GM19397 (cell line): ENCODE measurements at regions not wholly inside any gene's neighbourhood (a gene's known extent, or its start where the extent isn't known, plus 50 kb on each side); places are given as distances from the start of the nearest gene placed in this dataset.

Experiments
- ATAC-seq: cut with Tn5 transposase; IDR thresholded peaks from one replicate; pipeline ENCODE4 v1.9.1; 2021; ENCODE audit warnings: mild to moderate bottlenecking, moderate library complexity; ENCODE audit not compliant: unreplicated experiment

DNA sequence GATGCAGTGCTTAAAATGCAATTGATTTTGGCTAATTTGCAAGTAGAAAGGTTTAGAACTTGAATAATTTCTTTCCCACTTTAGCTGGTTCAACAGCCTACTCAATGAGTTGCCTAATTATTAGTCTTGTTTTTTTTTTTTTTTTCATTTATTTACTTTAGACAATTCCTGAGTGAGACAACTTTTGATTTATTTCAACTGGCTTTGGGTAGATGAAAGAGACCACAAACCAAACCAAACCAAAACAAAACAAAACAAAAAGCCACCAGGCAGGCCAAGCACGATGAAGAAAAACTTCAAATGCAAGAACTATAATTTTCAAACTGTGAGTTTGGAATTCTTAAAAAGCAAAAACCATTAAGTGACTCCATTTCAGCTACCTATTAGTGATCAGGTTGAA, 469.9 kb downstream of the GBE1 start:
- ATAC-seq, result no peak

DNA sequence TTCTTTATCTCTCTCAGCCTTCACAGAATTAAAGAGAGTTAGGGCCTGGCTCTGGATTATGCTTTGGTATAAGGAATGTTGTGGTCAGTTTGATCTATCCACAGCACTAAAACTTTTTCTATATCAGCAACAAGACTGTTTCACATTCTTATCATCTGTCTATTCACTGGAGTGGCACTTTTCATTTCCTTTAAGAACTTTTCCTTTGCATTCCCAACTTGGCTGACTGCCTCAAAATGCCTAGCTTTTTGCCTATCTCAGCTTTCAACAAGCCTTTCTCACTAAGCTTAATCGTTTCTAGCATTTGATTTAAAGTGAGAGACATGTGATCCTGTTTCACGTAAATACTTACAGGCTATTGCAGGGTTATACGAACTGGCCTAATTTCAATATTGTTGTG, 471.8 kb downstream of the GBE1 start:
- ATAC-seq, result no peak

DNA sequence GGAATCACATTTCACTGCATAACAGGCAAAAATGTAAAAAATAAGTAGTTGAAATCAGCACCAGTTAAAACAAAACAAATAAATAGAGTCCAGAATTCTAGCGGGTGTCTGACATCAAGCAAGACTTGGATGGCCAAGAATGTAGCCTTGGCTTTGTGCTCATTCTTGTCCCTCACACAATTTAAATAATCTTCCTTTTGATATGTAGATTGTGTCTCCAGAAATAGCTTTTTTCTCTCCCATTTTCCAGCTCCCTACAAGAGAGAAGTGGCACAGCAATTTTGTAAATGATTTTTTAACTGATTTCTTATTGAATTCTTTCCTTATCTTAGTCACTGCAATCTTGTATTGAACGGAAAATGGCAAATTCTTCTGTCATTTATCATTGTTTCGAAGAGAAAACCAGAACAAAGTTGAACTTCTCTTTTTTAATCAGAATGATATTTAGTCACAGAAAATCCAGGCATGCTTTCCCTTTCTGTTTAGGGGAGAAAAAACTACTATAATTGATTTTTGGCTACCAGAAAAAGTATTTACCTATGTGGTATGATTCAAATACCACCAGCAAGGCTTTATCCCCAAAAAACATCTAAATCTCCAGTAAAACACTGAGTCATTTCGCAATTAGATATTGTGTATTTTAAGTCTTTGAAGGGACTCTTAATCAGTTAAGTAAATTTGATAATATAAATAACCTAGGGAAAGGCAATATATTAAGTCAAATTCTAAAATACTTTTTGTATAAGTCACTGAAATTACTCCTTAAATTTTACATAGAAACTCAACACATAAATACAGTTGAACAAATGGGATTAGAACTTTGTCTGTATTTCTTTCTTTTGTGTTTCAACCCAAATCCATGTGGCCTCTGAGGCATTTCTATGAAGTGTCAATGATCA, 481.7 kb downstream of the GBE1 start:
- ATAC-seq, result no peak

DNA sequence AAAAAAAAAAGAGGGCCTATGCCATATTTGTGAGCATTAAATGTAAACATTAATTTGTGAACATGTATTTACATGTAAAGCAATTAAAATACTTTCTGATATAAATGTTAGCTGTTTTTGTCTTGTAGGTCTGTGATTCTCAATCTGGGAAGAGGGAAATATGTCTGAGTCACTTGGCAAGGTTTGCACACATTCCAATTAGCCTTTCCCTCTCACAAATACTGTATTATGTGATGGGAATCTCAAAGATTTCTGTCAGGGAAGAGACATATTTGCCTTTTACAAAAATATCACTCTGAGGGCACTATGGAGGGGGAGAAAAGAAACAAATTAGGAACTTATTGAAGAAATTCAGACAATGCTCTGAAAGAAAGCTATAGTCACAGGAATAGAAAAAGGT, 483.6 kb downstream of the GBE1 start:
- no peak for ATAC-seq

DNA sequence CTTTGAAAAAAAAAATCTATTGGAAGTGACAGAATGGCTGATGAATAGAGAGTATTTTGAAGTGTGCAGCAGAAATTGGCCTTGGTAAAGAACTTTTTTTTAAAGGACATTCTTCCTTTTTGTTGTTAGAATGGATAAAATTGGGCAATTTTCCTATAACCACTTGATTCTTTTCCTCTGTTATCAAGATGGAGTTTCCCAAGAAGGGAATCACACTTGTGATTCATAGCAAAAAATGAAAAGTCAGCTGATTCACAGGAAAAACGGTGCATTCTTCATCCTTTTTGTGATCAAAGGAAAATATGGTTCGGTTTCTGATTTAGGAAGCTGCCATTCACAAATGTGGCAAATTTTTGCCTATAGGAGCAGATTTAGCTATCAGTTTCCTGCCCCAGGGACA, 486.8 kb downstream of the GBE1 start:
- no peak for ATAC-seq

DNA sequence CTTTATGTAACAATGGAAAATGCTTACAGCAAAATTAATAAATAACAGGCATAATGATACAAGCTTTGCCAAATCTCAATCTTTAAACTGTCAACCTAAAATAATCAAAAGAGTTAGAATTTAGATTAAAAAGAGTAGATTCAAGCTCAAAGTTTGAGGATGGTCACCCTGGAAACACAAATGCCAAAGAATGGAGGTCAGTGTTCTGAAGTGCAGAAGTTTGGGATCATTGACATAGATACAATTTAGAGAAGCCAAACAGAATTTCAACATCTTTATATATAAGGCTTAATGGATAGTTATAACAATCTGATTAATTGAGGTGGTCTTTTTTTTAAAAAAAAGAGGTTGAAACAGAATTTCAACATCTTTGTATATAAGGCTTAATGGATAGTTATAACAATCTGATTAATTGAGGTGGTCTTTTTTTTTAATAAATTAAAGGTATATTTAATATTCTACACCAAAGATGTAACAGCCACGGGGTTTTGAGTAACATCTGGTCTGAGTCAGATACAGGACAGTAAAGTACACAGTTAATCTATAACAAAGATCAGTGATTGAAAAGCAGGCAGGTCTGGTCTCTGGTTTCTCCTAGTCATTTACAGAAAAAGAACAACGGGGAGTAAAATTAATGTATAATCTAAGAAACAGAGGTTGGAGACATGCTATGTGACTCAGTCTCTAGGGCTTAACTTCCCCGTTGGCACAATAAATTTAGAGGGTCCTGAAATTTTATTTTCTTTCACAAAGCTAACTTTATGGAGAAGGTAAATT, 490.7 kb downstream of the GBE1 start:
- ATAC-seq, result peak; percentile 88

DNA sequence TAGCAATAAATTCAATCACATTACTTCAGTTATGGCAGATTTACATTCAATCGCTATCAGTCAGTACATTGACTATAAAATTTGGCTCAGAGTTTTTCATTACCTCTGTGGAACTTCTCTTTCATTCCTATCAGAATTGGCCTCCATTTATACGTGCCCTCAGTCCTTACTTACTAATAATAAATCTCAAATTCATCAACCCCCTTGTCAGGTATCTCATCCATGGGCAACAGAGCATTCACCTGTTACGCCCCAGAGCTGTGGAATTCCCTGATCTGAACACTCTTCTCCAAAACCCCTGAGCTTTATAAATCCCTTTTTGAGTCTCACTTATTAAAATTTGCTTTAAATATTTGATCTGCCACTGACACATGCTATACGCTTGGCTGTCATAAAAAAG, 492.9 kb downstream of the GBE1 start:
- ATAC-seq, result no peak

DNA sequence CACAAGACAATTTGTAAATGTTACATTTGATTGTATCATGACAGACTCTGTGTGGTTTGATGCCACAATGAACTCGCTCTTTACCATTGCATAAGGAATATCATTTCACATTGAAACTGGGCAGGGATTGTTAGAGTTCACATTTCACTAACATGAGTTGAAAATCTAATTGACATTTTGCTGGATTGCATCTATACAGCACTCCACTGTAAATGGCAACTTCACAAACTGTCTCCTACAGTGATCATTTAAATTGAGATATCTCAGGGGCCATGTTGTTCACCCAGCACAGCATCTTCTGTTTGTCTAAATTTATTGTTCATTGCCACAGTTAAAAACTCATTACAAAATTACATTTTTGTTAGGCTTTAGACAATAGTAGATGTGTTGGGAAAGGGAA, 499.4 kb downstream of the GBE1 start:
- ATAC-seq, result no peak

DNA sequence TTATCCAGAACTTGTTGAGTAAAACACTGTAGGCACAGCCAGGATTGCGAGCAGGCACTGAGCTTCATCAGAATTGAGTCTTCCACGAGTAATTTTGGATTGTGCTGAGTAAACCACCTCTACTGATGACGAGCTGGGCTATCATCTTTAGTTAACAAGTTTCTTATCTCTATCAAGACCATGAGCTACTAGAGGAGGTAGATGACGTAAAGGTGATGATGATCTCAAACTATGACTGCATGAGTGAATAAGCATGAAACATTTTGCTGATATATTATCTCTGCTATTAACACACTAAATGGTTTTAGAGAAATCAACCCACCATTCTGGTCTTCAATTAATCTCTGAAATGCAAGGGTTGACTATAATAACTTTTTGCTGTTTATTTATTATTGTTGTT, 506.0 kb downstream of the GBE1 start:
- no peak for ATAC-seq

DNA sequence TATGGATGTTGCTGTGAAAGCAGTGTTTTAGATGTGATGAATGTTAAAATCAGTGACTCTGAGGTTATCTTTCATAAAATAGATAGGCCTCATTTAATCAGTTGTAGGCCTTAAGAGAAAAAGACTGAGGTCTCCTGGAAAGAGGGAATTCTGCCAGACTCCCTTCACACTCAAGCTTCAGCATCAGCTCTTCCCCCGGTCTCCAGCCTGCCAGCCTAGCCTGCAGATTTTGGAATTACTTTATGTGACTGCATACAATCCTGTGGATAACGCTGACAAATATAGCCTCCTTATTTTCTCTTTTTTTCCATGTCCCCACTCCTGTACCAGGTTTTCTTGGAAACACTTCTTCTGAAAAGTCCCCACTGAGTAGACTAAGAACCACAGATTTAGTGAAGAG, 510.3 kb downstream of the GBE1 start:
- ATAC-seq, result no peak

DNA sequence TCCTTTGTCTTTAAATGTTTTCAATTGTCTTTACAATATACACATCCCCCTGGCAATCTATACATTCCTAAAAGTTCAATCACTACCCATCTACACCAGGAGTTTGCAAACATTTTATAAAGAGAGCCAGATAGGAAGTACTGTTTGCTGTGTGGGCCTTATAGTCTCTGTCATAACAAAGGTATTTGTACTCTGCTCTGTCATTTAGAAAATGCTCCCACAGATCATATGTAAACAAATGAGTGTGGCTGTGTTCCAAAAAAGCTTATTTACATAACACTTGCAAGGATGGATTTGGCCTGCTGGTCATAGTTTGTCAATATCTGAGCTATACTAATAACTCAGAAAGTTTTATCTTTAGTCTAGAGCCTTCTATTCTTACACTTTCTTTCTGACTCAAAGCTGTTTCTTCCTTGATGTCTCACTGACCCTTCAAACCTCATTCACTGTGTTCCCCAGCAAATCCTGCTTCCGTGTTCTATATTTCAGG, 511.9 kb downstream of the GBE1 start:
- no peak for ATAC-seq

DNA sequence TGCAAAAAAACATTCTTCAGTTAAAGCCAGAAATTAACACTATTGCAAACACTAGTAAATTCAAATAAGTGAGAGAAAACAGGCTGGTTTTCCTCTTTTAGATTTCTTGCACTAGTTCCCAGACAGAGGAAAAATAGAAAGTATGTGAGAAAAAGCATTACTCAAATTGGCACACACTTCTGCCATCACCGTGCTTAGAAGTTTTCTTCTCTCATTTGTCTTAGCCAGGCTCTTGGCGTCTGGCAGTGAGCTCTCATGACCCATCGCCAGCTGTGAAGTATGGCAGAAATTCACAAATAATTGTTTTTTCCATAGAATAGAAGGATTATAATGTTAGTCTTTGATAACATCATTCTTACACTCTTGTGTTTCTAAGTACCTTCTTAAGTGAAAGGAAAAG, 515.9 kb downstream of the GBE1 start:
- ATAC-seq, result no peak

DNA sequence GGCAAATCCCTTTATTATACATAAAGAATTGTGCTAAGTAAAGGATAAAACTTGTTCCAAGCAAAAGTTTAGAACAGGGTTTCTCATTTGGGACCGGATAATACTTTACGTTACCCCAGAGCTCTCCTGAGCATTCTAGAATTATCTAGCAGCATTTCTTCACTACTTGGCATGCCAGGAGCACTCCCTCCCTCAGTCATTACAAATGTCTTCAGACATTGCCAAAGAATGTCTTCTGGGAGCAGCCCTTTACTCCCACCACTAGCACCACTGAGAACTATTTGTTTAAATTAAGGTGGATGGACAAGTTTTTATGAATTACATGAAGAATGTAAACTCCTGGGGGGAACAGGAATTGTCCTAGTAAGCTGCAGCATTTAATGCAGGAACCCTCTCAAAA, 516.4 kb downstream of the GBE1 start:
- ATAC-seq, result no peak

DNA sequence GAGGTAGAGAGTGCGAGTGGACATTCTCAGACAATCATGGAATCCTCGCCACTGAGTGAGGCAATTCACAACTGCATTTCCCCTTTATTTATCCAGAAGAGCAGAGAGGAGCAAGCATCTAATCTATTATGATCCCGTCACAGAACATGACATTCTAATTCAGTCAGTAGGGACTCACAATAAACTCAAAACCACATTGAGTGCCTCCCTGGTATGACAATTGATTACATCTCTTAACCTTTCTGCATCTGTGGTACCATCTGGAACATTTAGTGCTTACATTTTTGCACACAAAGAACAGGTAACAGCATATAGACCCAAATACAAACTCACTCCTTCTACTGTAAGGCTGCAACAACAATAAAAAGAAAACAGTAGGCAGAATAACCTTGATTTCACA, 517.2 kb downstream of the GBE1 start:
- no peak for ATAC-seq

DNA sequence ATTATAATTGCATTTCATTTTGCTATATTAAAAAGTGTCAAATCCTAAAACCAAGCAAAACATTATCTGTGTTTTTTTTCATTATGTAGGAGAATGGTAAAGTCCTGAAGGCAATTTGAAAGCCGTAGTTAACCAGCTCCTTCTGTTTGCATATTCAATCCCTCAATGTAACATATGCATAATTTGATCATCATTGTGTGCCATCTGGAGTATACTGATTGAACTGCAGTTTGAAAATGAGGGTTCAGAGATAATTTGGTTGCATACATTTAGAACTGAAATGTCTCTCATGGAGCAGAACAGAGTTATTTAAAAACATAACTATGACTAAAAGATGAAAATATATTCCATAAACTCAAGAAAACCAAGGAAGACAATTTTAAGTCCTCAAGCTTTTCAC, 518.6 kb downstream of the GBE1 start:
- ATAC-seq, result no peak

DNA sequence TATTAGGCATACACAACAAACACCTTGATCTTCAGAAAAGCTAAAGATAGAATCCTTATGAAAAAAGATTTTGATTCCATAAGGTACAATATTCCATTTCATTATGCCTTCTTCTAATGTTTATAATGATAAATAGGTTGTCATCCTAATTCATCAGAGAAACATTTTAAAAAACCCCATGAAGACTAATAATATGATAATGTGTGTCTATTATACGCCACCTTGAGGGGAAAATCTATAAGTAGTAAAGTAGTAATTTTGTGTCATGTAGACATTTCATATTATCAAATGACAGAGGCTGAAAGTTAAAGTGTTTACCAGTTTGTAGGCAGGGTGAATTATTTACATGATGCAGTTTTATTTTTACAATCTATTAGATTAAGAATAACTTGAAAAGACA, 524.3 kb downstream of the GBE1 start:
- no peak for ATAC-seq

DNA sequence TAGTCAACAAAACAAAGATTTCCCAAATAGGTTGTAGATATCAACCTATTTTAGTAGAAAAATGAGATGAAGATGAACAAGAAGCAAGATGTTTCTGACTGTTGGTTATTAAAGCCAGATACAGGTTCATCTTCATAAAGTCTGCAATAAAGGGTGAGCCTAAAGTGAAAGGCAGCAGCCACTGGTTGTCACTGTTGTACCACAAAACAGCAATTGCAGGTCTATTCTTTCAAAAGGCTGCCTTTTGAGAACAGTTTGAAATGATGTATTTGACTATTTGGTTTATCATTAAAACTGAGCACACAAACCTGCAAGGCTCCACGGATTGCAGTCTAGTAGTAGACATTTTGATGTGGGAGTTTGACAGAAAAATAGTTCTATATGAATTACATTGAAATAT, 543.4 kb downstream of the GBE1 start:
- no peak for ATAC-seq

DNA sequence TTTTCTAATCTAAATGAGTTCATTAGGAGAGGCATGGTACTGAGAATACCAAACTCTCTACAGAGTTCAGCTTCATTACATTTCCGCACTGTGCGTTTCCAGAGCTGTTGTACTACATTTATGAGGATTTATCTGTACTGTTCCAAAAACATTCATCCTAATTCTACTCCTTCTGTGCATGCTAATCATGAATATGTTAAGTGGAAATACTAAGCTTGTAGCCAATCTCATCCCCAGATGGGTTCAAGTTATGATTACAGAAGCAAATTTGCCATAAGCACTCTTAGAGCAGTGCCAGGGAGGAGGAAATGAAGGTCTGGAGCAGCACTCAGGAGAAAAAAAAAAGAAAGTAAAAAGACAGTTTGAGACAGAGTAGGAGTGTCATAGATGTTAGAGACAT, 544.3 kb downstream of the GBE1 start:
- ATAC-seq, result no peak

DNA sequence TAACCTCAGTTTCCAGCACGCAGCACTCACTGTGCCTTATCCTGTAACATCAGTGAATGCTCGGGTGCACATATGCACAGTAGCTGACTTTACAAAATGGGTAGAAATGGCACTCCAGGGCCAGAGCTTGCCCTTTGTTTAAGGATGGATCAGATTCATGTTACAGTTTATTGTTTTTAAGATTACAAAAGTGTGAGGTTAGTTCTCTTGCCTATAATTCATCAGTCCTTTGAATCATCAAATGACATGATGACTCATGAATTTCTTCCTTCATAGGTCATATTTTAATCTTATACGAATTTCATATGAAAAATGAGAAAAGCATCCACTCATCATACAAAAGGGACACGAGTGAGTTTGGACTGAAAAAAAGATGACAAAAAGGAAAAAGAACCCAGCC, 545.3 kb downstream of the GBE1 start:
- no peak for ATAC-seq

DNA sequence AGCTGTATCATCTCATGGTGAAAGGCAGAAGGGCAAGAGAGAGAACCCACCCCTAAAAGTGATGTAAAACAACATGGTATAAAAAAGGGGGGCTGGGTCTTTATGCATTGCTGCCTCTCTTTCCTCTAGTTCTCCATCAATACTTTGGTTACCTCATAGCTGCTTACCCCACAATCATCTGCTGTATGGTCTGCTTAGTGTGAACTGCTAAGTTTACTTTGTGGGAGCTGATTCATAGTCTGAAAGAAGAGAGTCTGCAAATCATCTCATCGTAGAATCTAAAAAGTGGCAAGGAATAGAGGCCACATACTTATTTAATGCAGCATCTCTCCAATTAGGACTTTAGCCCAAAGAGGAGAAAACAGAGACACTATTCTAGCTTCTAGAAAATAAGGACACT, 546.8 kb downstream of the GBE1 start:
- ATAC-seq, result no peak

DNA sequence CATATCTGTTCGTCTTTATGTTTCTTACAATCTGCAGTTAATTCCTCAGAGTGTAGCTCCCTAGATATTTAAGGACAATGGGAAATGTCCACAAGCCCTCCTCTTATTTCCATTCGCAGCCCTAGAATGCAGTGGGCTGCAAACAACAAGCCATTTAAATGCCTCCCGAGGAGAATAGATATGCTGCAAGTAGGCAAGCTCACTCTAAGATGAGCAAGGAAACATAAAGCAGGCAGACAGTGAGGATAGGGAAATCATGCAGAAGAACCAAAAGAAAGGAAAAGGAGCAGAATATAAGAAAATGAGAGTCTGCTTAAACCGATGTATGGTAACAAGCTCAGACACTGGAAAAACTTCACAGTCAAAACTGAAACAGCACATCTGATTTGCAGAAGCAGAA, 561.9 kb downstream of the GBE1 start:
- no peak for ATAC-seq

DNA sequence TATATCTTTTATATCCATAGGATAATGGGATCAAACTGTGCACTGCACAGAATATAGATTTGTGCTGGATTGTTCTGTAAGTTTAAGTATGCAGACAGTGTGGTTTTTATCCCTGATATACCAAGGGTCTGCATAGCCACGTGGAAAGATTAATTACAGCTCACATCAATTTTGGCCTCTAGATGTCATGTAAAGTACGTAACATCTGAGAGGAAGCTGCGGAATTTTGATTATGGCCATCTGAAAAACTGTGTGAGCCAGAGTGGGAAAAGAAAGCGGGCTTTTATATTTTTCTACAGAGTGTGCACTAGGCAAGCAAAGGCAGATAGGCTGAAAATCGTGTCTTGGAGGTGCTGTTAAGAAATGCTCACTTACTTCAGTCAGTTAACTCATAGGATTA, 562.7 kb downstream of the GBE1 start:
- no peak for ATAC-seq
